Upper lobe of left lung (tissue), 4 donors: ENCODE measurements at regions not wholly inside any gene's neighbourhood (a gene's known extent, or its start where the extent isn't known, plus 50 kb on each side); places are given as distances from the start of the nearest gene placed in this dataset.

Experiments used
- POLR2A ChIP-seq, 4 donors: fragments of 450-650 bp; IDR thresholded peaks; one replicate each; pipeline ENCODE4 v1.5.1; 2016 to 2017; ENCODE audit warnings: antibody characterized with exemption in 4 of 4, mild to moderate bottlenecking in 2 of 4
- TF ChIP-seq, protein P1 (sequence below), 6 experiments: fragments of 450-650 bp in 4 of 6; fragments of 200-600 bp in 2 of 6; sonication (generic) in 2 of 6; IDR thresholded peaks; one replicate each; pipeline ENCODE4 v1.5.1; 2016 to 2019; ENCODE audit warnings: antibody characterized with exemption in 6 of 6

DNA sequence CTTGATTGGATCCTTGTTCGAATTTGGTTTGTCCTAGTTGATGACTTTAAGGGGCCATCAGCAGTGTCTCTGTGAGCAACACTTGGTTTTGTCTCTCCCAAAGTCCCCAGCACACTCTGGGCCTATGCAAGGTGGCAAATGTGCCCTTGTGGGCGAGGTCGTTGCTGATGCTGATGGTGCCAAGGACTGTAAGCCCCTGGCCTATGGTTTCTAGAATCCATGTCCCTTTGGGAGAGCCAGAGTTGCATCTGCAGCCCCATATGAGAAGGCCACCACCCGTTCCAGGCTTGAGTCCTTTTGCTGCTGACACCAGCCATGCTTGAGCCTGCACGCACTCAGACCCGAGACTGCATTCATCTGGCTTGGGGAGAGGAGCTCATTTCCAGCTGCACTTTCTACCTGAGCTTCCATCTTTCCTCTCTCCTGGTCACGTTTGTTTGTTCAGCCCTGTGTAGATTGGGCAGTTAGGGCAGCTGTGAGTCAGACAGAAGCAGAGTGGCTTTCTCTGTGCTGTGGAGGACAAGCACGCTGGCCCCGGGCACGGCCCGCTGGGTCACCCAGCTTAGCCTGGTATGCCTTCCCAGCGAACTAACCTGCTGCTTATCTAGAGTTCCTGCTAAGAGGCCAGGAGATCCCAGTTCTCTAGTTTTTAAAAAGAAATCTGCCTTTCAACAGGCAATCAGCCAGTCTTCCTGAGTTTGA lies 52.1 kb upstream of the CSF3R start:
- TF ChIP-seq, protein P1, sequence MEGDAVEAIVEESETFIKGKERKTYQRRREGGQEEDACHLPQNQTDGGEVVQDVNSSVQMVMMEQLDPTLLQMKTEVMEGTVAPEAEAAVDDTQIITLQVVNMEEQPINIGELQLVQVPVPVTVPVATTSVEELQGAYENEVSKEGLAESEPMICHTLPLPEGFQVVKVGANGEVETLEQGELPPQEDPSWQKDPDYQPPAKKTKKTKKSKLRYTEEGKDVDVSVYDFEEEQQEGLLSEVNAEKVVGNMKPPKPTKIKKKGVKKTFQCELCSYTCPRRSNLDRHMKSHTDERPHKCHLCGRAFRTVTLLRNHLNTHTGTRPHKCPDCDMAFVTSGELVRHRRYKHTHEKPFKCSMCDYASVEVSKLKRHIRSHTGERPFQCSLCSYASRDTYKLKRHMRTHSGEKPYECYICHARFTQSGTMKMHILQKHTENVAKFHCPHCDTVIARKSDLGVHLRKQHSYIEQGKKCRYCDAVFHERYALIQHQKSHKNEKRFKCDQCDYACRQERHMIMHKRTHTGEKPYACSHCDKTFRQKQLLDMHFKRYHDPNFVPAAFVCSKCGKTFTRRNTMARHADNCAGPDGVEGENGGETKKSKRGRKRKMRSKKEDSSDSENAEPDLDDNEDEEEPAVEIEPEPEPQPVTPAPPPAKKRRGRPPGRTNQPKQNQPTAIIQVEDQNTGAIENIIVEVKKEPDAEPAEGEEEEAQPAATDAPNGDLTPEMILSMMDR (IDR thresholded peaks at IDR 0.05) = no peak
- TF ChIP-seq POLR2A (IDR thresholded peaks at IDR 0.05) = no peak
